DOHH2 (cell line): ENCODE measurements at regions not wholly inside any gene's neighbourhood (a gene's known extent, or its start where the extent isn't known, plus 50 kb on each side); places are given as distances from the start of the nearest gene placed in this dataset.

Experiments used
- H3F3A ChIP-seq: fragments of 200-600 bp; sonication (generic), shearing (Covaris generic); 2 replicates; pipeline ENCODE4 v1.6.0; 2016; ENCODE audit warnings: antibody characterized with exemption, mild to moderate bottlenecking; ENCODE audit not compliant: control insufficient read depth, insufficient read depth
- H3K27ac ChIP-seq: fragments of 200-600 bp; sonication (generic); 2 replicates; pipeline ENCODE4 v1.5.1; 2014; ENCODE audit warnings: low read depth, mild to moderate bottlenecking, low read length, moderate library complexity
- H3K27me3 ChIP-seq: fragments of 200-600 bp; sonication (generic); 2 replicates; pipeline ENCODE4 v1.6.1; 2014; ENCODE audit warnings: mild to moderate bottlenecking, low read length, mixed read lengths; ENCODE audit not compliant: control insufficient read depth
- H3K36me3 ChIP-seq: fragments of 200-600 bp; sonication (generic); 2 replicates; pipeline ENCODE4 v1.6.1; 2014; ENCODE audit warnings: mild to moderate bottlenecking, low read length, moderate library complexity, mixed read lengths; ENCODE audit not compliant: control insufficient read depth
- H3K4me1 ChIP-seq: fragments of 200-600 bp; sonication (generic); 2 replicates; pipeline ENCODE4 v1.6.1; 2014; ENCODE audit warnings: mild to moderate bottlenecking, low read length, mixed read lengths; ENCODE audit not compliant: control insufficient read depth
- H3K4me2 ChIP-seq: fragments of 200-600 bp; sonication (generic); 2 replicates; pipeline ENCODE4 v1.6.0; 2014; ENCODE audit warnings: mild to moderate bottlenecking, low read length, moderate library complexity
- H3K4me3 ChIP-seq: fragments of 200-600 bp; sonication (generic); 2 replicates; pipeline ENCODE4 v1.5.1; 2014; ENCODE audit warnings: mild to moderate bottlenecking, low read length, mixed read lengths
- H3K79me2 ChIP-seq: fragments of 200-600 bp; sonication (generic); 2 replicates; pipeline ENCODE4 v1.6.1; 2014; ENCODE audit warnings: mild to moderate bottlenecking, low read length, mixed read lengths; ENCODE audit not compliant: control insufficient read depth
- H3K9me2 ChIP-seq: fragments of 200-600 bp; sonication (generic); replicated peaks from 2 replicates; pipeline ENCODE4 v1.6.1; 2014; ENCODE audit warnings: mild to moderate bottlenecking, low read length, mixed read lengths; ENCODE audit not compliant: control insufficient read depth
- H3K9me3 ChIP-seq: fragments of 200-600 bp; sonication (generic); 2 replicates; pipeline ENCODE4 v1.6.1; 2014; ENCODE audit warnings: antibody characterized with exemption, low read length, mixed read lengths; ENCODE audit not compliant: control insufficient read depth, insufficient read depth
- H4K20me1 ChIP-seq: fragments of 200-600 bp; sonication (generic); 2 replicates; pipeline ENCODE4 v1.6.0; 2014; ENCODE audit warnings: low read depth, mild to moderate bottlenecking, antibody characterized with exemption, low read length, moderate library complexity; ENCODE audit not compliant: control insufficient read depth, insufficient read depth
- CTCF ChIP-seq: fragments of 200-600 bp; sonication (generic); IDR thresholded peaks from one replicate; pipeline ENCODE4 v1.5.1; 2014; ENCODE audit warnings: antibody characterized with exemption, mild to moderate bottlenecking, low read depth, low read length; ENCODE audit not compliant: poor library complexity, severe bottlenecking
- EZH2phosphoT487 ChIP-seq: fragments of 200-600 bp; sonication (generic); IDR thresholded peaks from 2 replicates; pipeline ENCODE4 v1.6.1; 2017; ENCODE audit warnings: borderline replicate concordance, mild to moderate bottlenecking, antibody characterized with exemption, low read length, moderate library complexity, mixed read lengths

DNA sequence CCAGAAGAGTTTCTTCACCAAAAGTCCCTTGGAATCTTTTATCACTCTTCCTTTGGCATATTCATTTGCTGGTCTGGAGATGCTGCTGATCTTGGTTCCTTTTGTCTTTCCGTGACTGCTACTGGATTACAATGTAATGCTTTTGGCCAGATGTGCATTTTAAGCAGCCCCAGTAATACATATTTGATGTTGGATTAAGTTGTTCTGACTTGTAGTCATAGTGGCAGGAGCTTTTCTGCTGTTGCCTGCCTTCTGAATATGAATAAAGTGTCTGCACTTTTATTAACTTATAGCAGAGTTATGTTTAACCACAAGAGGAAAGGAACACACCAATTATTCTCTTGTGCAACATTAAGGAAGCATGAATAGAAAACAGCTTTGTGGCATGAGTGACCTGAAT is 360.0 kb upstream of the DDI1 start:
- H3K9me2 ChIP-seq, result no peaks in the 10 kb centered on the region
- H3K4me3 ChIP-seq, result no peak overlapping the region
- no peak overlapping the region for H3K27ac ChIP-seq
- H3K9me3 ChIP-seq, result no peaks in the 10 kb centered on the region
- no peaks in the 10 kb centered on the region for H3K27me3 ChIP-seq
- no peaks in the 10 kb centered on the region for H3F3A ChIP-seq
- no peaks in the 10 kb centered on the region for H3K4me1 ChIP-seq
- H4K20me1 ChIP-seq, result no peaks in the 10 kb centered on the region
- no peaks in the 10 kb centered on the region for H3K79me2 ChIP-seq
- no peak for TF ChIP-seq EZH2phosphoT487
- no peak for TF ChIP-seq CTCF
- no peaks in the 10 kb centered on the region for H3K36me3 ChIP-seq
- H3K4me2 ChIP-seq, result no peak overlapping the region

- peaks cover 14% of the 10 kb centered on the region for H3K4me1 ChIP-seq
- TF ChIP-seq CTCF (no peak), EZH2phosphoT487 (no peak)
Observed at GRCh38 chr11:103680826-103681225, 355.6 kb upstream of the DDI1 start.

GRCh38 chr11:103681855-103682254 is 354.6 kb upstream of the DDI1 start:
- Histone ChIP-seq H3F3A (no peaks in the 10 kb centered on the region), H3K4me2 (peak overlapping the region; percentile 44), H3K27me3 (no peaks in the 10 kb centered on the region), H3K4me3 (0 out of 2 replicates have a peak overlapping the region, but pooled peaks have one; percentile 20), H3K36me3 (no peaks in the 10 kb centered on the region), H3K9me3 (no peaks in the 10 kb centered on the region), H4K20me1 (no peaks in the 10 kb centered on the region), H3K9me2 (no peaks in the 10 kb centered on the region), H3K4me1 (peaks cover 14% of the 10 kb centered on the region), H3K27ac (no peak overlapping the region), H3K79me2 (no peaks in the 10 kb centered on the region)
- TF ChIP-seq CTCF, result no peak
- no peak for TF ChIP-seq EZH2phosphoT487

More at GRCh38 chr11:103680826-103681225, 355.6 kb upstream of the DDI1 start:
- no peak overlapping the region for H3K4me2 ChIP-seq
- no peak overlapping the region for H3K4me3 ChIP-seq
- no peaks in the 10 kb centered on the region for H3F3A ChIP-seq
- H3K79me2 ChIP-seq, result no peaks in the 10 kb centered on the region
- no peaks in the 10 kb centered on the region for H3K9me2 ChIP-seq
- H3K27me3 ChIP-seq, result no peaks in the 10 kb centered on the region
- no peaks in the 10 kb centered on the region for H4K20me1 ChIP-seq
- no peaks in the 10 kb centered on the region for H3K9me3 ChIP-seq
- H3K27ac ChIP-seq, result no peak overlapping the region
- H3K36me3 ChIP-seq, result no peaks in the 10 kb centered on the region
